ENCODE measurements at regions not wholly inside any gene's neighbourhood (a gene's known extent, or its start where the extent isn't known, plus 50 kb on each side); places are given as distances from the start of the nearest gene placed in this dataset.

DNA sequence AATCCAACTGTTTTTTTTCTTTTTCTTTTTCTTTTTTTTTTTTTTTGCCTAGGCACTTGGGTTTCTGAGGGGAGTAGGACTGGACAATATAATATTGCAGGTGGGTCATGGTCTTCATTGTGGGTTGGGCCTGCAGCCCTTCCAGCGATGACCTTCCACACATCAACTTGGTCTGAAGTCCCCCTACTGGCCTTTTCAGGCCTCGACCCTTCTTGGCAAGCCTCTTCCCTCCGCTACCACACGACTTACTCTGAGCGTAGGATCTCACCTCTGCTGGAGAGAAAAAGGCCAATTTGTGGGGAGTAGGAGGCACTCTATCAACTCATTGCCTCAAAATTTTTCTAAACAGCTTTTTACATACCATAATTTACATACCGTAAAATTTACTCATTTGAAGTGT is 51.1 kb upstream of the GRIK3 start:
- Histone ChIP-seq H3K9me3 (ENCODE audit: control insufficient read depth, low read length) (peaks cover 2% of the 10 kb centered on the region), H3K4me3 (ENCODE audit: low read length in 2 of 2) (no peak overlapping the region), H3K36me3 (ENCODE audit: control insufficient read depth in 1 of 2, insufficient read depth in 2 of 2, low read length in 1 of 2) (no peaks in the 10 kb centered on the region), H3K4me1 (ENCODE audit: control insufficient read depth in 1 of 2, insufficient read depth in 2 of 2, low read length in 2 of 2) (no peaks in the 10 kb centered on the region), H3K27ac (ENCODE audit: low read depth in 1 of 2, low read length in 2 of 2) (no peak overlapping the region), H3K27me3 (ENCODE audit: control insufficient read depth in 1 of 2, insufficient read depth in 2 of 2, low read length in 1 of 2) (no peaks in the 10 kb centered on the region)
- ATAC-seq (ENCODE audit: low FRiP score), result no peak
- 50 to 51% methylated on average over 6 of the region's 6 CpGs for WGBS, 2 donors
- intact Hi-C loops (cut with DNase I), result no loop called here
- DNase-seq, result no peak

DNA sequence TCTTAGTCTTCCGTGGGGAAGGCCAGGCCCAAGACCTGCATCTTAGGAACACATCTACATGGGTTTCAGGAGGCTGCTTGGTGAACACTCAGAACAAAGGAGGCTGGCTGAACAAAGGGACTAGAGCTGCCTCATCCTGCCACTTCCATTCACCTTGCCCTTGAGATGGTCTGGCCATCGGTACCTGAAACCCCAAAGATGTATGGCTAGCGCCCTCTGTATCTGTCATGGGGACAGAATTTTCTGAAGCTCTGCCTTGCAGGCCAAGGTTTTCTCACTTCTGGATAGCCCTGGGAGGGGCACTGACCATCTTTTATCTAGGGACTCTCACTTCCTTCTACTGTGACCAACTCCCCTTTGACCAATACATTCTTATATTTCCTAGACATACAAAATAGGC is 55.4 kb upstream of the GRIK3 start:
- no peak for DNase-seq
- no peak for ATAC-seq (ENCODE audit: low FRiP score)
- H3K27ac ChIP-seq (ENCODE audit: low read depth in 1 of 2, low read length in 2 of 2), result no peak overlapping the region
- no peaks in the 10 kb centered on the region for H3K4me1 ChIP-seq (ENCODE audit: control insufficient read depth in 1 of 2, insufficient read depth in 2 of 2, low read length in 2 of 2)
- 73 to 74% methylated on average over 3 of the region's 3 CpGs for WGBS, 2 donors
- no peak overlapping the region for H3K4me3 ChIP-seq (ENCODE audit: low read length in 2 of 2)
- intact Hi-C loops (cut with DNase I), result no loop called here
- H3K27me3 ChIP-seq (ENCODE audit: control insufficient read depth in 1 of 2, insufficient read depth in 2 of 2, low read length in 1 of 2), result no peaks in the 10 kb centered on the region
- H3K9me3 ChIP-seq (ENCODE audit: control insufficient read depth, low read length), result peaks cover 2% of the 10 kb centered on the region
- no peaks in the 10 kb centered on the region for H3K36me3 ChIP-seq (ENCODE audit: control insufficient read depth in 1 of 2, insufficient read depth in 2 of 2, low read length in 1 of 2)

DNA sequence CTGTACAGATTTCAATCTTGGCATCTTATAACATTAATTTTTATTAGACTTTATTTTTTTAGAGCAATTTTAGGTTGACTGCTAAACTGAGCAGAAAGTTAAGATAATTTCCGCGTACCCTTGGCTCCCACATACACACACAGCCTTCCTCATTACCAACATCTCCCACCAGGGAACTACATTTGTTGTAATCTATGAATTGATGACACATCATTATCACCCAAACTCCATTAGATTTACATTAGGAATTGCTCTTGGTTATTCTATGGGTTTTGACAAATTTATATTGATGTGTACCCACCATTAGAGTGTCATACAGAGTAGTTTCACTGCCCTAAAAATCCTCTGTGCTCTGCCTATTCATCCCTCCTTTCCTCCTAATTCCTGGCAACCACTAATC is 56.4 kb upstream of the GRIK3 start:
- ATAC-seq (ENCODE audit: low FRiP score) (no peak), DNase-seq (no peak)
- 91 to 95% methylated on average over 2 of the region's 2 CpGs for WGBS, 2 donors
- Histone ChIP-seq H3K27ac (ENCODE audit: low read depth in 1 of 2, low read length in 2 of 2) (no peak overlapping the region), H3K27me3 (ENCODE audit: control insufficient read depth in 1 of 2, insufficient read depth in 2 of 2, low read length in 1 of 2) (no peaks in the 10 kb centered on the region), H3K36me3 (ENCODE audit: control insufficient read depth in 1 of 2, insufficient read depth in 2 of 2, low read length in 1 of 2) (no peaks in the 10 kb centered on the region), H3K4me3 (ENCODE audit: low read length in 2 of 2) (no peak overlapping the region), H3K9me3 (ENCODE audit: control insufficient read depth, low read length) (peaks cover 2% of the 10 kb centered on the region), H3K4me1 (ENCODE audit: control insufficient read depth in 1 of 2, insufficient read depth in 2 of 2, low read length in 2 of 2) (no peaks in the 10 kb centered on the region)
- intact Hi-C loops (cut with DNase I), result no loop called here

DNA sequence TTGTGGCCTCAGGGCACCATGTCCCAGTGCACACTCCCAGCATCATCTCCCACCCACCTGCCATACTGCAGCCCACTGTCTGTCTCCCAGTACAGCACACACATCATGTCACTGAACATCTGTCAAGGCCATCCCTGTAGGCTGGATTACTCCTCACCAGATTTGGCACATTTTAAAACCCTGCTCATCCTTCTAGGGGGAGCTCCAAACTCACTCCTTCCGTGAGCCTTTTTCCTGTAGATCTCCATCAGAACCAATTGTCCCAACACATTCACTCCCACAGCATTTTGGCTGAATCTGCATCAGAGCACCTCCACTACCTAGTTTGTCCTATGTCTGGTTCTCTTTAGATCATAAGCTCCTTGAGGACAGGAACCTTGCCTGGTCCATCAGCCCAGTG is 58.6 kb upstream of the GRIK3 start:
- H3K4me1 ChIP-seq (ENCODE audit: control insufficient read depth in 1 of 2, insufficient read depth in 2 of 2, low read length in 2 of 2), result no peaks in the 10 kb centered on the region
- no peaks in the 10 kb centered on the region for H3K9me3 ChIP-seq (ENCODE audit: control insufficient read depth, low read length)
- intact Hi-C loops (cut with DNase I), result no loop called here
- no peak overlapping the region for H3K27ac ChIP-seq (ENCODE audit: low read depth in 1 of 2, low read length in 2 of 2)
- DNase-seq, result no peak
- ATAC-seq (ENCODE audit: low FRiP score), result no peak
- H3K27me3 ChIP-seq (ENCODE audit: control insufficient read depth in 1 of 2, insufficient read depth in 2 of 2, low read length in 1 of 2), result no peaks in the 10 kb centered on the region
- WGBS, 2 donors, result 54 to 55% methylated on average over 1 of the region's 1 CpG
- H3K4me3 ChIP-seq (ENCODE audit: low read length in 2 of 2), result no peak overlapping the region
- no peaks in the 10 kb centered on the region for H3K36me3 ChIP-seq (ENCODE audit: control insufficient read depth in 1 of 2, insufficient read depth in 2 of 2, low read length in 1 of 2)

- Histone ChIP-seq H3K4me1 (ENCODE audit: control insufficient read depth in 1 of 2, insufficient read depth in 2 of 2, low read length in 2 of 2) (no peaks in the 10 kb centered on the region), H3K9me3 (ENCODE audit: control insufficient read depth, low read length) (no peaks in the 10 kb centered on the region), H3K27me3 (ENCODE audit: control insufficient read depth in 1 of 2, insufficient read depth in 2 of 2, low read length in 1 of 2) (no peaks in the 10 kb centered on the region), H3K4me3 (ENCODE audit: low read length in 2 of 2) (no peak overlapping the region), H3K36me3 (ENCODE audit: control insufficient read depth in 1 of 2, insufficient read depth in 2 of 2, low read length in 1 of 2) (no peaks in the 10 kb centered on the region), H3K27ac (ENCODE audit: low read depth in 1 of 2, low read length in 2 of 2) (no peak overlapping the region)
- no peak for DNase-seq
- intact Hi-C loops (cut with DNase I), result no loop called here
- no peak for ATAC-seq (ENCODE audit: low FRiP score)
- 45% methylated on average over 6 of the region's 6 CpGs for WGBS, 2 donors
These were observed 60.0 kb upstream of the GRIK3 start for GRCh38 chr1:37094302-37094701.

- intact Hi-C loops (cut with DNase I), result no loop called here
- DNase-seq, result no peak
- H3K36me3 ChIP-seq (ENCODE audit: control insufficient read depth in 1 of 2, insufficient read depth in 2 of 2, low read length in 1 of 2), result no peaks in the 10 kb centered on the region
- no peak overlapping the region for H3K4me3 ChIP-seq (ENCODE audit: low read length in 2 of 2)
- ATAC-seq (ENCODE audit: low FRiP score), result no peak
- peaks cover 1% of the 10 kb centered on the region for H3K9me3 ChIP-seq (ENCODE audit: control insufficient read depth, low read length)
- 63 to 72% methylated on average over 6 of the region's 6 CpGs for WGBS, 2 donors
- H3K27me3 ChIP-seq (ENCODE audit: control insufficient read depth in 1 of 2, insufficient read depth in 2 of 2, low read length in 1 of 2), result no peaks in the 10 kb centered on the region
- H3K27ac ChIP-seq (ENCODE audit: low read depth in 1 of 2, low read length in 2 of 2), result no peak overlapping the region
- no peaks in the 10 kb centered on the region for H3K4me1 ChIP-seq (ENCODE audit: control insufficient read depth in 1 of 2, insufficient read depth in 2 of 2, low read length in 2 of 2)
These were observed 62.2 kb upstream of the GRIK3 start for GRCh38 chr1:37096523-37096922.

DNA sequence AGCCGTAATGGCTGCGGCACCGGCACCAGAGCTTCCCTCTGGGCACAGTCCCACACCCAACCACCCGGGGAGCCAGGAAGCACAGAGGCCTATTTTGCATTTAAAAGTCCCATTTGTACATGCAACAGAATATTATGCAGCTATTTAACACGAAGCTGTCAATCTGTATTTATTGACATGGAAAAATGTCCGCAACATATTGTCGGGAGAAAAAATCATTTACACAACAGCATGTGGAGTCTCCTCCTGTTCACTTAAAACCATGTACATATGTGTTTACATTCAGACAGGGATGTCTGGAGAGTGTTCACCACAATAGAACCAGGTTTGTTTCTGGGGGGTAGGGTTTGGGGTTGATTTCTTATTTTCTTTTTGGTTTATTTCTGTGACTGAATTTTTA is 63.4 kb upstream of the GRIK3 start:
- Histone ChIP-seq H3K36me3 (ENCODE audit: control insufficient read depth in 1 of 2, insufficient read depth in 2 of 2, low read length in 1 of 2) (no peaks in the 10 kb centered on the region), H3K27me3 (ENCODE audit: control insufficient read depth in 1 of 2, insufficient read depth in 2 of 2, low read length in 1 of 2) (no peaks in the 10 kb centered on the region), H3K4me3 (ENCODE audit: low read length in 2 of 2) (no peak overlapping the region), H3K9me3 (ENCODE audit: control insufficient read depth, low read length) (peaks cover 1% of the 10 kb centered on the region), H3K27ac (ENCODE audit: low read depth in 1 of 2, low read length in 2 of 2) (no peak overlapping the region), H3K4me1 (ENCODE audit: control insufficient read depth in 1 of 2, insufficient read depth in 2 of 2, low read length in 2 of 2) (no peaks in the 10 kb centered on the region)
- intact Hi-C loops (cut with DNase I), result no loop called here
- ATAC-seq (ENCODE audit: low FRiP score) (no peak), DNase-seq (no peak)
- WGBS, 2 donors, result 67 to 68% methylated on average over 7 of the region's 7 CpGs

GRCh38 chr1:37098237-37098636 is 63.9 kb upstream of the GRIK3 start:
- H3K4me1 ChIP-seq (ENCODE audit: control insufficient read depth in 1 of 2, insufficient read depth in 2 of 2, low read length in 2 of 2), result no peaks in the 10 kb centered on the region
- ATAC-seq (ENCODE audit: low FRiP score) (no peak), DNase-seq (no peak)
- H3K36me3 ChIP-seq (ENCODE audit: control insufficient read depth in 1 of 2, insufficient read depth in 2 of 2, low read length in 1 of 2), result no peaks in the 10 kb centered on the region
- no peaks in the 10 kb centered on the region for H3K27me3 ChIP-seq (ENCODE audit: control insufficient read depth in 1 of 2, insufficient read depth in 2 of 2, low read length in 1 of 2)
- H3K9me3 ChIP-seq (ENCODE audit: control insufficient read depth, low read length), result peaks cover 1% of the 10 kb centered on the region
- intact Hi-C loops (cut with DNase I), result no loop called here
- no peak overlapping the region for H3K4me3 ChIP-seq (ENCODE audit: low read length in 2 of 2)
- no peak overlapping the region for H3K27ac ChIP-seq (ENCODE audit: low read depth in 1 of 2, low read length in 2 of 2)

DNA sequence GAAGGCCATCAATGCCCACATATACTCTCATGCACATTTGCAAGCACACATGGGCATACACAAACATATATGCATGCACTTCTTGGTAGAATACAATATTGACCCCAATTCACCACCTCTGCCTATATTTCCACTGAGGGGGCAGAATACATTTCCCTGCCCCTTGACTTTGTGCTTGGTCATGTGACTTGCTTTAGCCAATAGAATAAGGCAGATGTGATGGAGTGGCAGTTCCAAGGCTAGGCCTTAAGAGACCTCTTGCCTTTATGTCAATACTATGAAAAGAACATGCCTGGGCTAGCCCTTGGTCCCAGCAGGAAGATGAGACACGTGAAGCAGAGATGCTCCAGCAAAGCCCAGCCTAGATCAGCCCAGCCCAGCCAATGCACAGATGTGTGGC is 66.0 kb upstream of the GRIK3 start:
- DNase-seq, result no peak
- no peaks in the 10 kb centered on the region for H3K27me3 ChIP-seq (ENCODE audit: control insufficient read depth in 1 of 2, insufficient read depth in 2 of 2, low read length in 1 of 2)

More for the DNA sequence above, 66.0 kb upstream of the GRIK3 start:
- Histone ChIP-seq H3K27ac (ENCODE audit: low read depth in 1 of 2, low read length in 2 of 2) (no peak overlapping the region), H3K9me3 (ENCODE audit: control insufficient read depth, low read length) (peaks cover 1% of the 10 kb centered on the region), H3K4me3 (ENCODE audit: low read length in 2 of 2) (no peak overlapping the region), H3K4me1 (ENCODE audit: control insufficient read depth in 1 of 2, insufficient read depth in 2 of 2, low read length in 2 of 2) (no peaks in the 10 kb centered on the region), H3K36me3 (ENCODE audit: control insufficient read depth in 1 of 2, insufficient read depth in 2 of 2, low read length in 1 of 2) (no peaks in the 10 kb centered on the region)
- ATAC-seq (ENCODE audit: low FRiP score), result no peak
- intact Hi-C loops (cut with DNase I), result no loop called here
- WGBS, 2 donors, result 18 to 27% methylated on average over 1 of the region's 1 CpG
